ENCODE measurements at regions not wholly inside any gene's neighbourhood (a gene's known extent, or its start where the extent isn't known, plus 50 kb on each side); places are given as distances from the start of the nearest gene placed in this dataset.
"Not testable (repeated sequence)": the region's sequence is repeated elsewhere in the genome, so short reads cannot be mapped to it uniquely, and the experiment has no call there.

DNA sequence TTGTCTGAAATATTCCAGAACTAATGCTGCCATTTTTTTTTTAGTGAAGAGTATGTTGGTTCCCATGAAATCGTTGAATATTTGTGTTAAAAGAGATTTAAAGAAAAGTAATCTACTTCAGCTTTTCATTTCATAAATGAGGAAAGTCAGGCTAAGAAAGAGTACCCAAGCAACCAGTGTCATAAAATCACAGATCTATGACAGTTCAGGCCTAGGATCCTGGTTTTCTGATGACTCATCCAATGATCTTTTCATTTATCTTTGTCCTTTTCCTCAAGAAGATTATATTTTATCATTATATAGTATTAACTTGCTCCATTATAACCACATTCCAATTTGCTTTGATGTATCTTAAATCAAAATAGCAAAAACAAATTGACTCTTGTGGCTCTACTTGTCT is 139.4 kb upstream of the HCCS start:
- Mint-ChIP-seq H3K4me1 (ENCODE audit: low read depth) (no peaks in the 10 kb centered on the region), H3K4me3 (ENCODE audit: low read depth) (no peak overlapping the region), H3K27me3 (ENCODE audit: low read depth) (no peaks in the 10 kb centered on the region), H3K27ac (no peak overlapping the region), H3K36me3 (ENCODE audit: low read depth) (no peaks in the 10 kb centered on the region), H3K9me3 (peaks cover 5% of the 10 kb centered on the region)
- DNase-seq (ENCODE audit: low spot score): no peak
- intact Hi-C loops (cut with micrococcal nuclease): no loop called here

DNA sequence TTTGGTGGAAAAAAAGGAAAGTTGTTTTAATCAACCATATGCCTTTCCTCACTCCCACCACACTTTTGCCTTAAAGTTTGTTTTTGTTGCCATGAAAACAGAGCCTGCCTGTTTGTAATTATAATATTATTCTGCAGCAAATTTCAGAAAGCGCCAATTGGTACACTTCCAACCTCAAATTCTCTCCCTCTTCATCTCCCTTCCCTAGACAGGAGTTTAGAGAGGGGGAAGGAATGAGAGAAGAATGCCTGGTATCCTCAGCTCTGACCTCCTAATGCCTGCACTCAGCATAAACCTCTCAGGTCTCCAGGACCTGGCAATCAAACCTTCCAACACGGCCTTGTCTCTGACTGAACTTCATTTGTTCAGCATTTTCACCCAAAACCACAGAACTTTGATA is 138.4 kb upstream of the HCCS start:
- no peaks in the 10 kb centered on the region for H3K36me3 Mint-ChIP-seq (ENCODE audit: low read depth)
- H3K9me3 Mint-ChIP-seq: peaks cover 5% of the 10 kb centered on the region
- DNase-seq (ENCODE audit: low spot score): no peak
- intact Hi-C loops (cut with micrococcal nuclease): no loop called here
- no peaks in the 10 kb centered on the region for H3K4me1 Mint-ChIP-seq (ENCODE audit: low read depth)
- no peak overlapping the region for H3K4me3 Mint-ChIP-seq (ENCODE audit: low read depth)
- H3K27me3 Mint-ChIP-seq (ENCODE audit: low read depth): no peaks in the 10 kb centered on the region
- no peak overlapping the region for H3K27ac Mint-ChIP-seq

DNA sequence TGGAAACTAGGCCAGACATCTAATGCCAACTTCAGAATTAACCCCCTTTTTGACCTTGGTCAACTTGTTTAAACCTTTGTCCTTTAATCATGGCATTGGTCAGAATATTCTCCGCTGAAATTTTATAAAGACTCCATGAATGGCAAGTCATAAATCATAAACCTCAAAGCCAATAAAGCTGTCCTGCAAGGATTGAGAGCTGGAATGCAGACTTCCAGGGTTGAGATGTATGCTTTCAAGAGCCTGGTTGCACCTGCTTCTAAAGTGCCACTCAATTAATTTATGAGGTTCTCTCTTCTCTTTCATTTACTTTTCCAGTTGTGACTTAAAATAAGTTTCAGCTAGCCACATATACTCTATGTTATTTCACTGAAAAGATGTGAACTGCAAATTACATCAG is 136.2 kb upstream of the HCCS start:
- no peaks in the 10 kb centered on the region for H3K36me3 Mint-ChIP-seq (ENCODE audit: low read depth)
- intact Hi-C loops (cut with micrococcal nuclease): no loop called here
- no peaks in the 10 kb centered on the region for H3K27me3 Mint-ChIP-seq (ENCODE audit: low read depth)
- DNase-seq (ENCODE audit: low spot score): no peak
- H3K4me1 Mint-ChIP-seq (ENCODE audit: low read depth): no peaks in the 10 kb centered on the region
- H3K4me3 Mint-ChIP-seq (ENCODE audit: low read depth): no peak overlapping the region
- peaks cover 5% of the 10 kb centered on the region for H3K9me3 Mint-ChIP-seq
- no peak overlapping the region for H3K27ac Mint-ChIP-seq

DNA sequence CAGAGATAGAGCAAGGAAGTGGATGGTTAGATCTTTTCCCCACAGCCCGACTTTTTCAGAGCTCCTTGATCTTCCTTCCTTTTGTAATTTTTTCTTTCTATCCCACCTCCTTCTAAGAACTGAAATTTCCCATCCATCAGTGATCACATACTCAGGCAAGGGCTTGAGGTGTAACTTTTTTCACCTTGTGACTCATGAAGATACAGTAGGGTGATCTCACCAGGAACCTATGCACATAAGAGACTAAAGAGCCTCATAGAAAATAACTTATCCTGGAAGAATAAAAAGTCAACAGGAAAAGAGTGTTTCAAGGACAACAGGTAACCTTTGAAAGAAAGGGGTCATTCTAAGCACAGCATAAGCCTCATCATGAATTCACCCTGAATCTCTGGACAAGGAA is 131.2 kb upstream of the HCCS start:
- Mint-ChIP-seq H3K27me3 (ENCODE audit: low read depth) (no peaks in the 10 kb centered on the region), H3K9me3 (no peaks in the 10 kb centered on the region), H3K4me3 (ENCODE audit: low read depth) (no peak overlapping the region), H3K27ac (no peak overlapping the region), H3K36me3 (ENCODE audit: low read depth) (no peaks in the 10 kb centered on the region), H3K4me1 (ENCODE audit: low read depth) (no peaks in the 10 kb centered on the region)
- intact Hi-C loops (cut with micrococcal nuclease): no loop called here
- DNase-seq (ENCODE audit: low spot score): no peak

DNA sequence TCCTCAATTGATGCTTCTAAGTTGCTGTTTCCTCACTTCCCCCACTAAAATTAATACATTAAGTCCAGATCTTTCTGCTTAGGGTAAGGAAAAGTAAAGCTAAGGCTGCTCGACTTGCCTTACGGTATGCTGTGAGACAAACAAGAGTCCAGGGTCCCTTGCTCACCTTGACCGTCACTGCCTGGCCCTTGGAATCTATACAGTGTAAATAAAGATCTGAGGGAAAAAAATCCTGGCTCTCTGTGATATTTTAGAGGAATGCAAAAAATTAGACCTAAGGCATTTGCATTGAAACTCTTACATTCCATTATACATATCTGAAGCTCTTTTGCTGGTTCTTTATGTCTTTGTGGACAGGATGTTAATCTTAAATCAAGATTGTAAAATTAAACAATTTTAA is 129.6 kb upstream of the HCCS start:
- Mint-ChIP-seq H3K9me3 (no peaks in the 10 kb centered on the region), H3K4me1 (ENCODE audit: low read depth) (no peaks in the 10 kb centered on the region)
- intact Hi-C loops (cut with micrococcal nuclease): no loop called here

DNA sequence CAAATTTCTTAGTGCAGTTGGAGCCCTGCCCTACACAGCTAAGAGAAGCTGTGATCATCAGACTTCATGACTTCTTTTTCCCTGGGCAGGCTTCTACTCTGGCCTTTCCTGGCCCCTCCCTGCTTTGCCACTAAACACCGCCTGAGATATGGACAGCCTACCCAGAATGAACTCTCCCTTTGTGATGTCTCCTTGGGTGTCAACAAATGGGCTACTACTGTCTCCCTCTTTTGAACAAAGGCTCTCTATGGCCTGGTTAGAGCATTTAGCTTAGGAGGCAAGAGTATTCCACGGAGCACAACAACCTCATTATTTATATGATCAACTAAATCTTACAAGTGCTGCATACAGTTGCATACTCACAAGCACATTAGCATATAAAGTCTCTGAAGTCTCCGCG is 127.6 kb upstream of the HCCS start:
- Mint-ChIP-seq H3K36me3 (ENCODE audit: low read depth) (no peaks in the 10 kb centered on the region), H3K27ac (no peak overlapping the region), H3K9me3 (no peaks in the 10 kb centered on the region), H3K27me3 (ENCODE audit: low read depth) (no peaks in the 10 kb centered on the region), H3K4me3 (ENCODE audit: low read depth) (no peak overlapping the region), H3K4me1 (ENCODE audit: low read depth) (no peaks in the 10 kb centered on the region)
- no peak for DNase-seq (ENCODE audit: low spot score)
- intact Hi-C loops (cut with micrococcal nuclease): no loop called here

More for the DNA sequence above, 129.6 kb upstream of the HCCS start:
- Mint-ChIP-seq H3K4me3 (ENCODE audit: low read depth) (no peak overlapping the region), H3K36me3 (ENCODE audit: low read depth) (no peaks in the 10 kb centered on the region), H3K27me3 (ENCODE audit: low read depth) (no peaks in the 10 kb centered on the region), H3K27ac (no peak overlapping the region)
- no peak for DNase-seq (ENCODE audit: low spot score)

DNA sequence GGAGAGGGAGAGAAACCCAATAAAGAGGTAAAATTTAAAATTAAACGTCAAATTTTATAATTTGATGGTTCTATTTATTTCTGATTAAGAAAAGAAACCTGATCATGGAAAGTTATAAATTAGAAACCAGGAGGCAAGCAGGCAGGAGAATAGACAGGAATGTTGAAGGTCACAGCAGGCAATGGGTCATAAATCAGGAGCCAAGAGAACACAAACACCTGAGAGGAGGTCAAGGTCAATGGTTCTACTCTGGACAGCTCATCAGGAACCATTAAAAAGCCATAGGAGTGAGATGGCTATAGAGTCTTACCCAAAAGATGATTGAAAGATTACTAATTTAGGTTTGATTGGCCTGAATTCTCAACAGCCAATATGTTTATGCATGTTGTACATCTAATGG is 126.9 kb upstream of the HCCS start:
- Mint-ChIP-seq H3K9me3 (no peaks in the 10 kb centered on the region), H3K36me3 (ENCODE audit: low read depth) (no peaks in the 10 kb centered on the region), H3K27me3 (ENCODE audit: low read depth) (no peaks in the 10 kb centered on the region), H3K27ac (no peak overlapping the region), H3K4me1 (ENCODE audit: low read depth) (no peaks in the 10 kb centered on the region), H3K4me3 (ENCODE audit: low read depth) (no peak overlapping the region)
- DNase-seq (ENCODE audit: low spot score): no peak
- intact Hi-C loops (cut with micrococcal nuclease): no loop called here

DNA sequence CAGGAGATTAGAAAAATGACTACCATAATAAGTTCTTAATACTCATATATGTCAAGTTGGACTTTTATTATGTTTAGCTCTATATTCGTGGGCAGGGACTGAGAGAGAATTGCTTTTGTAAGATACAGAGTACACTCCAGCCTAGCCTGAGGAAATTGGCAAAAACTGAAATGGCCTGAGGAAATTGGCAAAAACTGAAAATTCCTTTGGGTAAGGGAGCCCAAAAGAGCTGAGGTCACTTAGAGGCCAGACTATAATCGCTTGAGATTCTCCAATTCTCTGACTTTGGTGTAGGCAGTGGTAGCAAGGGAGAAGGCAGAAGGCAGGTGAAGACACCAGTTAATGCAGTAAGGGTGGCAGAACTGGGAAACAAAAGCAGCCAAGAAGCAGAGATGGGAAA is 124.5 kb upstream of the HCCS start:
- Mint-ChIP-seq H3K9me3 (no peaks in the 10 kb centered on the region), H3K27ac (no peak overlapping the region), H3K27me3 (ENCODE audit: low read depth) (no peaks in the 10 kb centered on the region), H3K4me1 (ENCODE audit: low read depth) (no peaks in the 10 kb centered on the region), H3K4me3 (ENCODE audit: low read depth) (no peak overlapping the region), H3K36me3 (ENCODE audit: low read depth) (no peaks in the 10 kb centered on the region)
- intact Hi-C loops (cut with micrococcal nuclease): no loop called here
- DNase-seq (ENCODE audit: low spot score): no peak

DNA sequence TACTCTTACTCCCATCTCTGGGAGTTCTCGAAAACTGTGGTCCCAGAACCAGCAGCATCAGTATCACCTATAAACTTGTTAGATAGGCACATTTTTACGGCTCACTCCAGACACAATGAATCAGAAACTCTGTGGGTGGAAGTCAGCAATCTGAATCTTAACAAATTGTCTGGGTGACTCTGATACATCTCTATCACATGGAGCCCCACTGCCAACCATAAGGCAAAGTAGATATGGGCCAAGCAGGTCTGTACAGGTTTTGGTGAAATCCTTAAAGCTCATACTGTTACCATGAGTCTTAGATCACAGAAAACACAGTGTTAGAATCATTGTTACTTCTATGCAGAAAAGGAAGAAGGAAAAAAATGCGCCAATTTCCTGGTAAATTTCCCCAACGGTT is 122.5 kb upstream of the HCCS start:
- Mint-ChIP-seq H3K36me3 (ENCODE audit: low read depth) (no peaks in the 10 kb centered on the region), H3K4me1 (ENCODE audit: low read depth) (no peaks in the 10 kb centered on the region), H3K9me3 (no peaks in the 10 kb centered on the region), H3K4me3 (ENCODE audit: low read depth) (no peak overlapping the region), H3K27me3 (ENCODE audit: low read depth) (no peaks in the 10 kb centered on the region), H3K27ac (no peak overlapping the region)
- no peak for DNase-seq (ENCODE audit: low spot score)
- intact Hi-C loops (cut with micrococcal nuclease): no loop called here

DNA sequence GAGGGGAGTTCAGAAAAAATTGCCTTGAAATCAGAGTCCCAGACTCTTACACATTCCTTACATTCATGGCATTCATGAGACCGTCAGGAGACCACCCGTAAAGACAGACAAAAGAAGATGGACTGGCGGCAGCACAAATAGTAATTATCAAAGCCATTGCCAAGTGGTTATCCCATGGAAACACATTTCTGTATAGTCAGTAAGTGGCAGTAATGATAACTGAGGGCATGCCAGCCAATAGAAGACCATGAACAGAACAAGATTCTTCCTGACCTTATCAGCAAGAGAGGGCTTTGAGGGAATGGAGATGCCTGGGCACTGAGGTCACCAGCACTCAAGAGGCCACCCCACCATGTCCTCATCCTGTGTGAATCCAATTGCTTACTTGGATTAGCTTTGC is 121.7 kb upstream of the HCCS start:
- Mint-ChIP-seq H3K27me3 (ENCODE audit: low read depth) (no peaks in the 10 kb centered on the region), H3K4me3 (ENCODE audit: low read depth) (no peak overlapping the region), H3K4me1 (ENCODE audit: low read depth) (no peaks in the 10 kb centered on the region), H3K27ac (no peak overlapping the region), H3K9me3 (no peaks in the 10 kb centered on the region), H3K36me3 (ENCODE audit: low read depth) (no peaks in the 10 kb centered on the region)
- no peak for DNase-seq (ENCODE audit: low spot score)
- intact Hi-C loops (cut with micrococcal nuclease): no loop called here

DNA sequence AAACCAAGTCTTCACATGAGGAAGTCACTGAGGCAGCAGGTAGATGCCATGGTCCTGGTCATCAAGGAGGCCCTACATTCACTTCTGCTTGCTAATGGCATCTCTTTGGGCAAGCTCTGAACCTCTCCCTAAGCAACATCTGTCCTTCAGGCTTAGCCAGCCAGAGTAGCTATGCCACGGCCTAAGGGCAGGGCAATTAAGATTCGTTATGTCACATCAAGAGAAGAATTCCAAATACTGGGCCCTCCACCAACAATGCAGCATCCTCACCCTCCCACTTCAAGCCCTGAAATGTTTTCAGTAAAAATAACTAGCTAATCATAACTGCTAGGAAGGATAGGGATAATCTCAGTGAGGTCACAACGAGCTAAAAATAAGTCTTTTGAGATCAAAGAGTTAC is 120.7 kb upstream of the HCCS start:
- intact Hi-C loops (cut with micrococcal nuclease): no loop called here
- Mint-ChIP-seq H3K36me3 (ENCODE audit: low read depth) (no peaks in the 10 kb centered on the region), H3K9me3 (no peaks in the 10 kb centered on the region), H3K27me3 (ENCODE audit: low read depth) (no peaks in the 10 kb centered on the region), H3K4me1 (ENCODE audit: low read depth) (no peaks in the 10 kb centered on the region), H3K4me3 (ENCODE audit: low read depth) (no peak overlapping the region), H3K27ac (no peak overlapping the region)
- DNase-seq (ENCODE audit: low spot score): no peak

DNA sequence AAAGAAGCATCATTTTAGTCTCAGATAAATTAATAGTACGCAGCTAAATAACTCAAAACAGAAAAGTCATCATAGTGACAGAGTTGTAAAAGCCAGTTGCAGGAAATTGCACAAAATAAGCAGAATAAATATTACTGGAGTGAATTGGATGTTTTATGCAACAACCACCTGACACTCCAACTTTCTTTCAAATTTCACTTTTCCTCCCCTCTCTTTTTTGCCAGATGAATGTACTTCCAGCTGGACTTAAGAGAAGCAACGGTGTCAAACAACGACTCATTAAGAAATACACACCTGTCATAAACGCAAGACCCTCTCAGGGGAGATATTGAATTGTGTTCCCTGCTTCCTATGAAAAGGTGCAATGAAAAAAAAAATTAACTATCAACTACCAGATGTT is 120.2 kb upstream of the HCCS start:
- DNase-seq (ENCODE audit: low spot score): no peak
- no peaks in the 10 kb centered on the region for H3K36me3 Mint-ChIP-seq (ENCODE audit: low read depth)
- H3K9me3 Mint-ChIP-seq: no peaks in the 10 kb centered on the region
- intact Hi-C loops (cut with micrococcal nuclease): no loop called here
- no peak overlapping the region for H3K4me3 Mint-ChIP-seq (ENCODE audit: low read depth)
- H3K27me3 Mint-ChIP-seq (ENCODE audit: low read depth): no peaks in the 10 kb centered on the region
- H3K27ac Mint-ChIP-seq: no peak overlapping the region
- H3K4me1 Mint-ChIP-seq (ENCODE audit: low read depth): no peaks in the 10 kb centered on the region

DNA sequence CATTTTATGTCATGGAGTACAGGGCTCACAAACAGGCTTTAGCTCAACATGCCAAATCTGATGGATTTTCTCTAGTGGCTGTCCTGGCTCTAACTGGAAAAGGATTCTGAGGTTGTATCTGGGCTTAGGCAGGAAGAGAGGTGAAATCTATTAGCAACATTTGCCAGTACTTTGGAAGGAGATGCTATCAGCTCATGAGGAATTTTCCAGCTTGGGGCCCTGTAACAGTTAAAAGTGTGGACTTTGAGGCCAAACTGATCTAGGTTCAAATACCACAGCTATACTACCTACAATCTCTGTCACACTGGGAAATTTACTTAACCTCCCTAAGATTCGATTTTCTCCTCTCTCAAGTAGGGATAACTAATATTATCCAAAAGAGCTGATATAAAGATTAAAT is 119.0 kb upstream of the HCCS start:
- no peaks in the 10 kb centered on the region for H3K27me3 Mint-ChIP-seq (ENCODE audit: low read depth)
- no peak overlapping the region for H3K27ac Mint-ChIP-seq
- intact Hi-C loops (cut with micrococcal nuclease): no loop called here
- no peaks in the 10 kb centered on the region for H3K9me3 Mint-ChIP-seq
- no peaks in the 10 kb centered on the region for H3K4me1 Mint-ChIP-seq (ENCODE audit: low read depth)
- H3K4me3 Mint-ChIP-seq (ENCODE audit: low read depth): no peak overlapping the region
- DNase-seq (ENCODE audit: low spot score): no peak
- H3K36me3 Mint-ChIP-seq (ENCODE audit: low read depth): no peaks in the 10 kb centered on the region

DNA sequence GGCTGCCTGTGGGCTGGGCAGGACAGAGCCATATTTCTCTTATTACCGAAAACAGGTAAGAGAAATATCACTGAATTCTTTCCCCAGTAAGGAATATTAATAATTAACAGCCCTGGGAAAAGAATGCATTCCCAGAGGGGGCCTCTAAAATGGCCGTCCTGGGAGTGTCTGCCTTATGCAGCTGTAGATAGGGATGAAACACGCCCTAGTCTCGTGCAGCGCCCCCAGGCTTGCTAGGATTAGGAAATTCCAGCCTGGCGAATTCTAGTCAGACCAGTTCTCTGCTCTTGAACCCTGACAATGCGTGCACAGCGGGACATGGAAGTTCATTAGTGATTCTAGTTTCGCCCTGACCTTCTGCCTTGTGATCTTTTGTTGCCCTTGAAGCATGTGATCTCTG is 104.1 kb upstream of the HCCS start:
- intact Hi-C loops (cut with micrococcal nuclease); H3K27me3 Mint-ChIP-seq (ENCODE audit: low read depth); H3K27ac Mint-ChIP-seq; H3K4me3 Mint-ChIP-seq (ENCODE audit: low read depth); DNase-seq (ENCODE audit: low spot score); H3K36me3 Mint-ChIP-seq (ENCODE audit: low read depth); H3K4me1 Mint-ChIP-seq (ENCODE audit: low read depth); H3K9me3 Mint-ChIP-seq: not testable (repeated sequence)

Data from activated T-helper 2 cell treated with anti-CD3 and anti-CD28 coated beads, Interferon-gamma antibody, Interleukin-2, Interleukin-4, amounts not matched to agents 10 μg/mL and 5 μg/mL and 100 μg/mL, durations not matched to agents 14 hours and 24 hours and 36 hours (primary cell).